SK-N-SH (cell line): ENCODE measurements at regions not wholly inside any gene's neighbourhood (a gene's known extent, or its start where the extent isn't known, plus 50 kb on each side); places are given as distances from the start of the nearest gene placed in this dataset.

Source experiments
- CHD2 ChIP-seq: fragments of 150-350 bp; IDR thresholded peaks from 2 replicates; pipeline ENCODE4 v1.6.1; 2018; ENCODE audit warnings: low read length; ENCODE audit not compliant: partially characterized antibody
- CTCF ChIP-seq: fragments of 200-600 bp; sonication (generic); IDR thresholded peaks from 2 replicates; pipeline ENCODE4 v1.6.1; 2017; ENCODE audit warnings: antibody characterized with exemption, mild to moderate bottlenecking, moderate library complexity
- RCOR1 ChIP-seq: fragments of 150-350 bp; IDR thresholded peaks from 2 replicates; pipeline ENCODE4 v1.6.1; 2017; ENCODE audit warnings: antibody characterized with exemption, low read length
- REST ChIP-seq: IDR thresholded peaks from 2 replicates; pipeline ENCODE4 v1.6.1; 2012; ENCODE audit warnings: mild to moderate bottlenecking, low read depth, low read length, moderate library complexity
- SIN3A ChIP-seq: IDR thresholded peaks from 2 replicates; pipeline ENCODE4 v1.6.1; 2012; ENCODE audit warnings: low read depth, mild to moderate bottlenecking, low read length, moderate library complexity, borderline replicate concordance
- SMC3 ChIP-seq: IDR thresholded peaks from 2 replicates; pipeline ENCODE4 v1.6.1; 2012; ENCODE audit warnings: low read depth, low read length, improper control_type of control experiment
- YY1 ChIP-seq: IDR thresholded peaks from 2 replicates; pipeline ENCODE4 v1.4.0; 2012; ENCODE audit warnings: low read depth, mild to moderate bottlenecking
- TF ChIP-seq, protein P1 (sequence below): IDR thresholded peaks from 2 replicates; pipeline ENCODE4 v1.4.0; 2012; ENCODE audit warnings: low read depth
- TF ChIP-seq, protein P2 (sequence below): IDR thresholded peaks from 2 replicates; pipeline ENCODE4 v1.4.0; 2012; ENCODE audit warnings: low read depth, borderline replicate concordance

DNA sequence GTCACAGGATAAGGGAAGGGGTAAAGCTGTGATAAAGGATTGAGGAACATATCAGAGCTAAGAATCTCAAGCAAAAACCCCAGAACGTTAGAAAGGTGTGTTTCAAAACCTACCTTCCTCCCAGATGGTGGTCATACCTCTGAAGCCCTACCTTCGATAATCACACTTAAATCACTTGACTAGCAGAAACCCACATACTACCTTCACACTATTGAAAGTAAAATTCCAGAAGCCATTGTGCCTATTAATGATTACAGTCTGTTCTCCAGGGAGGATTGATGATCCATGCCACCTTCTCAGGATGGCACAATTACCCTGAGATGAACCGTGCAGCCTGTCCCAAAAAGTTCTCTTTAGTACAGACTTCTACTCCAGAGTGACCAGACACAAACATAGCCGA lies 72.3 kb upstream of the SOX4 start:
- no peak for TF ChIP-seq CHD2
- TF ChIP-seq, protein P1, sequence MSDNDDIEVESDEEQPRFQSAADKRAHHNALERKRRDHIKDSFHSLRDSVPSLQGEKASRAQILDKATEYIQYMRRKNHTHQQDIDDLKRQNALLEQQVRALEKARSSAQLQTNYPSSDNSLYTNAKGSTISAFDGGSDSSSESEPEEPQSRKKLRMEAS = no peak
- no peak for TF ChIP-seq SMC3
- TF ChIP-seq SIN3A = no peak
- TF ChIP-seq, protein P2, sequence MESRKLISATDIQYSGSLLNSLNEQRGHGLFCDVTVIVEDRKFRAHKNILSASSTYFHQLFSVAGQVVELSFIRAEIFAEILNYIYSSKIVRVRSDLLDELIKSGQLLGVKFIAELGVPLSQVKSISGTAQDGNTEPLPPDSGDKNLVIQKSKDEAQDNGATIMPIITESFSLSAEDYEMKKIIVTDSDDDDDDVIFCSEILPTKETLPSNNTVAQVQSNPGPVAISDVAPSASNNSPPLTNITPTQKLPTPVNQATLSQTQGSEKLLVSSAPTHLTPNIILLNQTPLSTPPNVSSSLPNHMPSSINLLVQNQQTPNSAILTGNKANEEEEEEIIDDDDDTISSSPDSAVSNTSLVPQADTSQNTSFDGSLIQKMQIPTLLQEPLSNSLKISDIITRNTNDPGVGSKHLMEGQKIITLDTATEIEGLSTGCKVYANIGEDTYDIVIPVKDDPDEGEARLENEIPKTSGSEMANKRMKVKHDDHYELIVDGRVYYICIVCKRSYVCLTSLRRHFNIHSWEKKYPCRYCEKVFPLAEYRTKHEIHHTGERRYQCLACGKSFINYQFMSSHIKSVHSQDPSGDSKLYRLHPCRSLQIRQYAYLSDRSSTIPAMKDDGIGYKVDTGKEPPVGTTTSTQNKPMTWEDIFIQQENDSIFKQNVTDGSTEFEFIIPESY = no peak
- TF ChIP-seq CTCF = no peak
- TF ChIP-seq YY1 = no peak
- TF ChIP-seq RCOR1 = no peak
- no peak for TF ChIP-seq REST
